Panc1 (cell line): ENCODE measurements at regions not wholly inside any gene's neighbourhood (a gene's known extent, or its start where the extent isn't known, plus 50 kb on each side); places are given as distances from the start of the nearest gene placed in this dataset.

Experiments used
- SIN3A ChIP-seq: IDR thresholded peaks from 2 replicates; pipeline ENCODE4 v1.6.1; 2012; ENCODE audit warnings: low read depth, mild to moderate bottlenecking, low read length, moderate library complexity, borderline replicate concordance; ENCODE audit not compliant: insufficient read depth
- TF ChIP-seq, protein P1 (sequence below): fragments of 450-650 bp; IDR thresholded peaks from 2 replicates; pipeline ENCODE4 v1.5.1; 2017; ENCODE audit warnings: mild to moderate bottlenecking
- TF ChIP-seq, protein P2 (sequence below), 2 experiments: IDR thresholded peaks; 2 replicates each; pipeline ENCODE4 v1.6.1; 2011 to 2012; ENCODE audit warnings: low read depth in 2 of 2, control low read depth in 1 of 2, low read length in 1 of 2, mild to moderate bottlenecking in 1 of 2, moderate library complexity in 1 of 2; ENCODE audit not compliant: insufficient read depth in 1 of 2

DNA sequence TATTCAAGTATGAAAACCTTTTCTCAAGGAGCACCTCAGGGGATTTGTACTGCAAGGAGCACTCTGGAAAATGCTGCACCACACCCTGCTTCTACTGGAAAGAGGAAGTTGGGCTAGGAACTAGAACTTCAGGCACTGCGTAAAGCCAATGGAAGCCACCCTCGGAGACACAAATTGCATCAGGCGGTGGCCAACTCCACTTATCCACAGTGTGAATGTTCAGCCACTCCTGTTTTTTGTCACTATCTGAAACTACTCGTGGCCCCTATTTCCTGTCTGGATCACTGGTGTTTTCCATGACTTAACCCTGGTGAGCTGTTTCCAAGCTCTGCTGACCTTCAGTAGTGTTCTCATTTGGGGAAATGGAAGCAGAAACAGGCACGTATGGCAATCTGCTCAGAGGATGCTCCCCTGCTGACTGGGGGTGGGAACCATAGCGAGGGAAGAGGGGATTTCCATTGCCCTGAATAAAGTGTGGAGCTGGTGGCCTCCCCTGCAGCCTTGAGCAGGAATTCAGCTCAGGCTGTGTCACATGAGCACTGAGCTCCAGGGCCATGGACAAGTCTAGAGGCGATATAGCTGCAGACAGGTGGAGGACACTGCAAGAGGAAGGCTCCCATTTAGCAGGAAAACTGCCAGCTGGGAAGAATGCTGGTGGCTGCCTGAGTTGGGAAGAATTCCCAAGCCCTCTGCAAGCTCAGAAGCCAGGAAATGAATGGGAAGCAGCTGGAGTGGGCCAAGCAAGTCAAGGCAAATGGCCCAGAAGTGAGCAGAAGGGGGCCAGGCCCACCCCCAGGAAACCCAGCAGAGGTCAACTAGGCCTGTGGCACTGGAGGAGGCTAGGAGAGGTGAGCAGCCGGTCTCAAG, 50.5 kb upstream of the RAP1B start:
- TF ChIP-seq, protein P1, sequence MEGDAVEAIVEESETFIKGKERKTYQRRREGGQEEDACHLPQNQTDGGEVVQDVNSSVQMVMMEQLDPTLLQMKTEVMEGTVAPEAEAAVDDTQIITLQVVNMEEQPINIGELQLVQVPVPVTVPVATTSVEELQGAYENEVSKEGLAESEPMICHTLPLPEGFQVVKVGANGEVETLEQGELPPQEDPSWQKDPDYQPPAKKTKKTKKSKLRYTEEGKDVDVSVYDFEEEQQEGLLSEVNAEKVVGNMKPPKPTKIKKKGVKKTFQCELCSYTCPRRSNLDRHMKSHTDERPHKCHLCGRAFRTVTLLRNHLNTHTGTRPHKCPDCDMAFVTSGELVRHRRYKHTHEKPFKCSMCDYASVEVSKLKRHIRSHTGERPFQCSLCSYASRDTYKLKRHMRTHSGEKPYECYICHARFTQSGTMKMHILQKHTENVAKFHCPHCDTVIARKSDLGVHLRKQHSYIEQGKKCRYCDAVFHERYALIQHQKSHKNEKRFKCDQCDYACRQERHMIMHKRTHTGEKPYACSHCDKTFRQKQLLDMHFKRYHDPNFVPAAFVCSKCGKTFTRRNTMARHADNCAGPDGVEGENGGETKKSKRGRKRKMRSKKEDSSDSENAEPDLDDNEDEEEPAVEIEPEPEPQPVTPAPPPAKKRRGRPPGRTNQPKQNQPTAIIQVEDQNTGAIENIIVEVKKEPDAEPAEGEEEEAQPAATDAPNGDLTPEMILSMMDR: no peak
- no peak for TF ChIP-seq SIN3A
- TF ChIP-seq, protein P2, sequence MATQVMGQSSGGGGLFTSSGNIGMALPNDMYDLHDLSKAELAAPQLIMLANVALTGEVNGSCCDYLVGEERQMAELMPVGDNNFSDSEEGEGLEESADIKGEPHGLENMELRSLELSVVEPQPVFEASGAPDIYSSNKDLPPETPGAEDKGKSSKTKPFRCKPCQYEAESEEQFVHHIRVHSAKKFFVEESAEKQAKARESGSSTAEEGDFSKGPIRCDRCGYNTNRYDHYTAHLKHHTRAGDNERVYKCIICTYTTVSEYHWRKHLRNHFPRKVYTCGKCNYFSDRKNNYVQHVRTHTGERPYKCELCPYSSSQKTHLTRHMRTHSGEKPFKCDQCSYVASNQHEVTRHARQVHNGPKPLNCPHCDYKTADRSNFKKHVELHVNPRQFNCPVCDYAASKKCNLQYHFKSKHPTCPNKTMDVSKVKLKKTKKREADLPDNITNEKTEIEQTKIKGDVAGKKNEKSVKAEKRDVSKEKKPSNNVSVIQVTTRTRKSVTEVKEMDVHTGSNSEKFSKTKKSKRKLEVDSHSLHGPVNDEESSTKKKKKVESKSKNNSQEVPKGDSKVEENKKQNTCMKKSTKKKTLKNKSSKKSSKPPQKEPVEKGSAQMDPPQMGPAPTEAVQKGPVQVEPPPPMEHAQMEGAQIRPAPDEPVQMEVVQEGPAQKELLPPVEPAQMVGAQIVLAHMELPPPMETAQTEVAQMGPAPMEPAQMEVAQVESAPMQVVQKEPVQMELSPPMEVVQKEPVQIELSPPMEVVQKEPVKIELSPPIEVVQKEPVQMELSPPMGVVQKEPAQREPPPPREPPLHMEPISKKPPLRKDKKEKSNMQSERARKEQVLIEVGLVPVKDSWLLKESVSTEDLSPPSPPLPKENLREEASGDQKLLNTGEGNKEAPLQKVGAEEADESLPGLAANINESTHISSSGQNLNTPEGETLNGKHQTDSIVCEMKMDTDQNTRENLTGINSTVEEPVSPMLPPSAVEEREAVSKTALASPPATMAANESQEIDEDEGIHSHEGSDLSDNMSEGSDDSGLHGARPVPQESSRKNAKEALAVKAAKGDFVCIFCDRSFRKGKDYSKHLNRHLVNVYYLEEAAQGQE (IDR thresholded peaks at IDR 0.05; ENCODE audit: insufficient read depth in 1 of 2, low read depth in 2 of 2, low read length in 1 of 2): 0 out of 4 replicates have a peak, but pooled peaks of 1 of the 2 experiments have one; percentile 25
